Caco-2 (cell line): ENCODE measurements at regions not wholly inside any gene's neighbourhood (a gene's known extent, or its start where the extent isn't known, plus 50 kb on each side); places are given as distances from the start of the nearest gene placed in this dataset.
"Not testable (repeated sequence)": the region's sequence is repeated elsewhere in the genome, so short reads cannot be mapped to it uniquely, and the experiment has no call there.

Experiments
- BruUV-seq: library from RNA; stranded (reverse); fragments of 400-500 nt; replicated peaks from 2 replicates; lab custom pipeline; 2021; lab: Mats Ljungman, UMichigan
- CTCF ChIA-PET: fragments of 300-600 bp; sonication (Branson Sonifier 250); formaldehyde crosslinking; loops from one replicate; lab custom pipeline; 2022; ENCODE audit warnings: antibody characterized with exemption; lab: Charles Lee
- POLR2A ChIA-PET: fragments of 300-600 bp; sonication (Branson Sonifier 250); formaldehyde crosslinking; loops from one replicate; lab custom pipeline; 2022; ENCODE audit warnings: antibody characterized with exemption; lab: Charles Lee
- DNase-seq, 2 experiments: peaks; one replicate each; pipeline versions ENCODE4 v3.0.0 to v3.0.0-alpha.2; 2020 to 2022
- H3K27me3 ChIP-seq: replicated peaks from 2 replicates; pipeline ENCODE4 v1.6.0; 2011; ENCODE audit warnings: low read length; ENCODE audit not compliant: control insufficient read depth, insufficient read depth
- H3K36me3 ChIP-seq: 2 replicates; pipeline ENCODE4 v1.5.1; 2011; ENCODE audit warnings: low read length; ENCODE audit not compliant: control insufficient read depth, insufficient read depth
- H3K4me1 ChIP-seq: fragments of 250-450 bp; sonication (Bioruptor Pico); 2 replicates; pipeline ENCODE4 v1.5.1; 2020; ENCODE audit warnings: mild to moderate bottlenecking
- H3K4me3 ChIP-seq: 2 replicates; pipeline ENCODE4 v1.5.1; 2011; ENCODE audit warnings: low read depth, mild to moderate bottlenecking, control low read depth, low read length
- H3K9me3 ChIP-seq: fragments of 250-450 bp; sonication (Bioruptor Pico); 2 replicates; pipeline ENCODE4 v1.5.1; 2020; ENCODE audit warnings: mild to moderate bottlenecking, moderate library complexity
- H3K27ac Mint-ChIP-seq: one replicate; pipeline ENCODE4 v1.8.0; 2022; ENCODE audit warnings: mixed read lengths; ENCODE audit not compliant: unreplicated experiment
- H3K27me3 Mint-ChIP-seq: one replicate; pipeline ENCODE4 v1.8.0; 2022; ENCODE audit warnings: mixed read lengths; ENCODE audit not compliant: insufficient read depth, unreplicated experiment
- H3K36me3 Mint-ChIP-seq: one replicate; pipeline ENCODE4 v1.8.0; 2022; ENCODE audit warnings: mild to moderate bottlenecking, mixed read lengths; ENCODE audit not compliant: insufficient read depth, unreplicated experiment
- H3K4me1 Mint-ChIP-seq: one replicate; pipeline ENCODE4 v1.8.0; 2022; ENCODE audit warnings: low read depth, mixed read lengths; ENCODE audit not compliant: unreplicated experiment
- H3K4me3 Mint-ChIP-seq: one replicate; pipeline ENCODE4 v1.8.0; 2022; ENCODE audit warnings: mild to moderate bottlenecking, moderate library complexity, mixed read lengths; ENCODE audit not compliant: unreplicated experiment
- H3K9me3 Mint-ChIP-seq: one replicate; pipeline ENCODE4 v1.8.0; 2022; ENCODE audit warnings: mixed read lengths; ENCODE audit not compliant: unreplicated experiment
- CTCF ChIP-seq, 2 experiments: fragments of 200-600 bp in 1 of 2; IDR thresholded peaks; 1 replicate in 1 of 2; 2 replicates in 1 of 2; pipeline versions ENCODE4 v1.5.1 to v1.8.0; 2011 to 2022; ENCODE audit warnings: antibody characterized with exemption in 1 of 2, control low read depth in 1 of 2, inconsistent platforms in 1 of 2, low read depth in 1 of 2, low read length in 1 of 2, mild to moderate bottlenecking in 1 of 2, moderate library complexity in 1 of 2; ENCODE audit not compliant: insufficient read depth in 1 of 2, severe bottlenecking in 1 of 2, unreplicated experiment in 1 of 2
- intact Hi-C: fragments of 100-400 bp; cut with micrococcal nuclease; formaldehyde crosslinking; loops from one replicate; pipeline ENCODE4 v1.10.0; 2022; ENCODE audit not compliant: unreplicated experiment

GRCh38 chr17:73855720-73856333 lies 211.6 kb upstream of the SDK2 start:
- ChIA-PET POLR2A (no interaction called here), CTCF (no interaction called here)
- Histone ChIP-seq H3K27me3 (no peaks in the 10 kb centered on the region), H3K4me3 (no peak overlapping the region), H3K4me1 (no peaks in the 10 kb centered on the region), H3K36me3 (no peaks in the 10 kb centered on the region), H3K9me3 (peaks cover 8% of the 10 kb centered on the region; the same call in 1 of the 2 replicates)
- no peak overlapping the region for H3K27ac Mint-ChIP-seq
- no TSS peak for BruUV-seq
- no peak overlapping the region for H3K4me3 Mint-ChIP-seq
- intact Hi-C loops: no loop called here
- DNase-seq: no peak
- no peaks in the 10 kb centered on the region for H3K36me3 Mint-ChIP-seq
- H3K9me3 Mint-ChIP-seq: peaks cover 22% of the 10 kb centered on the region
- no peak for TF ChIP-seq CTCF (IDR thresholded peaks at IDR 0.05; ENCODE audit: insufficient read depth in 1 of 2, low read depth in 1 of 2, low read length in 1 of 2, severe bottlenecking in 1 of 2, unreplicated experiment in 1 of 2)
- H3K4me1 Mint-ChIP-seq: no peaks in the 10 kb centered on the region
- no peaks in the 10 kb centered on the region for H3K27me3 Mint-ChIP-seq

DNA sequence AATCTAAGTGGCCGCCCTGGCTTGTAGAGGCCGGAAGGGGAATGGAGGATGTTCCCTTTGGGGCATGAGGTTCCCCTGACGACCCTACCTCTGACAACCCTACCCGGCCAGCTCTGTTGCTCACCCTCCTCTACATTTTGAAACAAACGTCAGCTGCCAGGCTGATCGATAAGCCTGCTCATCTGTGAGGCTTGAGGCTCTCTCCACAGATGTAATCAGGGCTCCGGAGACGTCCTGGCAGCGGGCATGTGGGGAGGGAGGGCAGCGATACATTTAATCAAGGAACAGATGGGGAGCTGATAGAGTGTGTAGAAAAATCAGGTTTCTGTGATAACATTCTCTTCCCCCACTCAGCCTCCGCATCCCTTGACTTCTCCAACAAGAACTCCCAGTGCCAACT lies 212.3 kb upstream of the SDK2 start:
- intact Hi-C loops: no loop called here
- Mint-ChIP-seq H3K4me1 (no peaks in the 10 kb centered on the region), H3K27me3 (no peaks in the 10 kb centered on the region), H3K4me3 (no peak overlapping the region), H3K27ac (no peak overlapping the region), H3K9me3 (peaks cover 22% of the 10 kb centered on the region), H3K36me3 (no peaks in the 10 kb centered on the region)
- CTCF ChIA-PET: no interaction called here
- no peaks in the 10 kb centered on the region for H3K4me1 ChIP-seq
- BruUV-seq: no TSS peak
- POLR2A ChIA-PET: no interaction called here
- no peak for TF ChIP-seq CTCF (IDR thresholded peaks at IDR 0.05; ENCODE audit: insufficient read depth in 1 of 2, low read depth in 1 of 2, low read length in 1 of 2, severe bottlenecking in 1 of 2, unreplicated experiment in 1 of 2)
- peaks cover 8% of the 10 kb centered on the region; the same call in 1 of the 2 replicates for H3K9me3 ChIP-seq
- no peaks in the 10 kb centered on the region for H3K36me3 ChIP-seq
- H3K27me3 ChIP-seq: no peaks in the 10 kb centered on the region
- no peak overlapping the region for H3K4me3 ChIP-seq
- no peak for DNase-seq

GRCh38 chr17:73859439-73860008 lies 215.3 kb upstream of the SDK2 start:
- H3K4me3 Mint-ChIP-seq, H3K9me3 Mint-ChIP-seq, H3K27me3 ChIP-seq, H3K36me3 ChIP-seq, DNase-seq, H3K27ac Mint-ChIP-seq, POLR2A ChIA-PET, CTCF ChIA-PET, BruUV-seq, H3K4me3 ChIP-seq, H3K4me1 Mint-ChIP-seq, H3K36me3 Mint-ChIP-seq, H3K27me3 Mint-ChIP-seq, intact Hi-C loops, H3K9me3 ChIP-seq, H3K4me1 ChIP-seq: not testable (repeated sequence)
